B cell (primary cell): ENCODE measurements at regions not wholly inside any gene's neighbourhood (a gene's known extent, or its start where the extent isn't known, plus 50 kb on each side); places are given as distances from the start of the nearest gene placed in this dataset.

Source experiments
- ATAC-seq: fragments of 200-7000 bp; cut with Tn5 transposase; one replicate; pipeline ENCODE4 v1.10.0; 2021; ENCODE audit warnings: low read depth, mild to moderate bottlenecking, moderate number of reproducible peaks, moderate library complexity
- CTCF ChIA-PET: fragments of 350-600 bp; sonication (Branson Sonifier 250); formaldehyde crosslinking; loops from one replicate; lab custom pipeline; 2021; ENCODE audit warnings: antibody characterized with exemption, inconsistent platforms; lab: Charles Lee
- POLR2A ChIA-PET: fragments of 350-600 bp; sonication (Branson Sonifier 250); formaldehyde crosslinking; loops from one replicate; lab custom pipeline; 2021; ENCODE audit warnings: antibody characterized with exemption; lab: Charles Lee
- DNase-seq: peaks from one replicate; pipeline ENCODE4 v3.0.0; 2013
- H2AFZ ChIP-seq: 2 replicates; pipeline ENCODE4 v1.6.1; 2012; ENCODE audit warnings: mild to moderate bottlenecking, low read depth, low read length; ENCODE audit not compliant: insufficient read depth, poor library complexity, severe bottlenecking
- H3K27ac ChIP-seq, 2 donors: 1 replicate in 1 of 2; 2 replicates in 1 of 2; pipeline ENCODE4 v1.5.1; 2012 to 2013; ENCODE audit warnings: low read length in 2 of 2, mild to moderate bottlenecking in 2 of 2, moderate library complexity in 1 of 2
- H3K27me3 ChIP-seq, 4 experiments: fragments of 200-600 bp in 1 of 4; sonication (generic) in 1 of 4; replicated peaks in 1 of 4; 1 replicate in 2 of 4; 2 replicates in 2 of 4; pipeline versions ENCODE4 v1.6.1 to v1.7.0; 2013 to 2016; ENCODE audit warnings: low read length in 3 of 4, mild to moderate bottlenecking in 2 of 4, mixed read lengths in 1 of 4, moderate library complexity in 1 of 4; ENCODE audit not compliant: insufficient read depth in 4 of 4, control insufficient read depth in 3 of 4; ENCODE audit errors: control extremely low read depth in 1 of 4
- H3K36me3 ChIP-seq, 2 experiments: replicated peaks in 1 of 2; 1 replicate in 1 of 2; 2 replicates in 1 of 2; pipeline versions ENCODE4 v1.6.1 to v1.7.1; 2013; ENCODE audit warnings: low read length in 1 of 2; ENCODE audit not compliant: insufficient read depth in 2 of 2, control insufficient read depth in 1 of 2; ENCODE audit errors: control extremely low read depth in 1 of 2, extremely low read depth in 1 of 2
- H3K4me1 ChIP-seq, 2 donors: fragments of 200-600 bp in 1 of 2; sonication (generic) in 1 of 2; 1 replicate in 1 of 2; 2 replicates in 1 of 2; pipeline versions ENCODE4 v1.5.1 to v1.6.1; 2013 to 2017; ENCODE audit warnings: low read length in 2 of 2; ENCODE audit not compliant: control insufficient read depth in 2 of 2, insufficient read depth in 2 of 2
- H3K4me2 ChIP-seq: replicated peaks from 2 replicates; pipeline ENCODE3; 2012; ENCODE audit warnings: mild to moderate bottlenecking, low read depth, low read length; ENCODE audit not compliant: poor library complexity, severe bottlenecking
- H3K4me3 ChIP-seq, 5 experiments: fragments of 200-600 bp in 1 of 5; sonication (generic) in 1 of 5; 1 replicate in 3 of 5; 2 replicates in 2 of 5; pipeline versions ENCODE4 v1.5.1 to v1.7.0; 2011 to 2016; ENCODE audit warnings: low read length in 4 of 5, mild to moderate bottlenecking in 4 of 5, low read depth in 2 of 5, control low read depth in 1 of 5, moderate library complexity in 1 of 5; ENCODE audit not compliant: insufficient read depth in 1 of 5; ENCODE audit errors: control extremely low read depth in 1 of 5, extremely low read depth in 1 of 5
- H3K79me2 ChIP-seq: fragments of 200-600 bp; sonication (generic); one replicate; pipeline ENCODE4 v1.6.0; 2016; ENCODE audit warnings: low read length; ENCODE audit not compliant: control insufficient read depth, insufficient read depth
- H3K9ac ChIP-seq: fragments of 200-600 bp; sonication (generic); 2 replicates; pipeline ENCODE4 v1.6.1; 2017; ENCODE audit warnings: mild to moderate bottlenecking, low read length, moderate library complexity
- H3K9me3 ChIP-seq, 3 donors: one replicate each; pipeline versions ENCODE4 v1.6.1 to v1.7.1; 2013; ENCODE audit warnings: low read length in 2 of 3; ENCODE audit not compliant: control insufficient read depth in 2 of 3, insufficient read depth in 1 of 3; ENCODE audit errors: control extremely low read depth in 1 of 3
- H4K20me1 ChIP-seq: 2 replicates; pipeline ENCODE4 v1.6.0; 2012; ENCODE audit warnings: mild to moderate bottlenecking, low read length; ENCODE audit not compliant: insufficient read depth, control insufficient read depth, poor library complexity, severe bottlenecking
- H3K27ac Mint-ChIP-seq: one replicate; pipeline ENCODE4 v1.8.0; 2021; ENCODE audit warnings: mixed read lengths
- H3K27me3 Mint-ChIP-seq: one replicate; pipeline ENCODE4 v1.8.0; 2021; ENCODE audit warnings: mixed read lengths
- H3K4me1 Mint-ChIP-seq: one replicate; pipeline ENCODE4 v1.8.0; 2021; ENCODE audit warnings: mixed read lengths
- H3K4me3 Mint-ChIP-seq: one replicate; pipeline ENCODE4 v1.8.0; 2021; ENCODE audit warnings: mixed read lengths
- H3K9me3 Mint-ChIP-seq: one replicate; pipeline ENCODE4 v1.8.0; 2022; ENCODE audit warnings: mixed read lengths; ENCODE audit not compliant: insufficient read depth
- EZH2 ChIP-seq: IDR thresholded peaks from 2 replicates; pipeline ENCODE4 v1.6.1; 2012; ENCODE audit warnings: borderline replicate concordance, low read depth, mild to moderate bottlenecking, moderate library complexity, low read length; ENCODE audit not compliant: insufficient read depth, poor library complexity, severe bottlenecking
- WGBS: methylation state at CpG from one replicate; pipeline ENCODE4 v1.1.5; 2013; ENCODE audit warnings: missing lambda C conversion rate; ENCODE audit not compliant: insufficient coverage; 5-methylcytosine and 5-hydroxymethylcytosine counted together
- intact Hi-C: fragments of 100-400 bp; cut with micrococcal nuclease; formaldehyde crosslinking; loops from one replicate; pipeline ENCODE4 v1.10.0; 2022
- TF ChIP-seq, protein P1 (sequence below): fragments of 200-600 bp; IDR thresholded peaks from one replicate; pipeline ENCODE4 v1.8.0; 2022; ENCODE audit warnings: antibody characterized with exemption, mild to moderate bottlenecking

DNA sequence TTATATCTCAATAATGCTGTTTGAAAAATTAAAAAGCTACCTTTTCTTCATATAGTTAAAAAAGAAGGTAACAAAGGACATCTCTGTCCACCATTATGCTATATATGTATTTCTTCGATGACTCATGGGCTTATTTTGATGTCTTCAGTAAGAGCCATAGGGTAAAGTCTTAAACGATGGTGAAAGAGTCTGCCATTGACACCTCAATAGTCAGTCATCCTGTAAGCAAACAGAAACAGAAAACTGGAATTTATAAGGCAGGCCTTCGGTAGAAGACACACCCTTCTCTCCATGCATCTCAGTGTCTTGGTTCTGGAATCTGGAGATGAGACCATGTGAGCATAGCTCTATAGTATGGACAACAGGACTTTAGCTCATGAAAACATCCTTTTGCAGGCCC is 87.0 kb upstream of the ZNF462 start:
- Histone ChIP-seq H3K4me3 (no peak overlapping the region), H3K27ac (no peak overlapping the region), H3K9me3 (peaks cover 0 to 2% (median 0%) of the 10 kb centered on the region in 3 donors), H3K27me3 (no peaks in the 10 kb centered on the region), H3K4me2 (no peak overlapping the region), H3K9ac (no peak overlapping the region), H3K79me2 (no peaks in the 10 kb centered on the region), H3K36me3 (no peaks in the 10 kb centered on the region), H3K4me1 (no peaks in the 10 kb centered on the region), H2AFZ (no peak overlapping the region), H4K20me1 (no peaks in the 10 kb centered on the region)
- ATAC-seq (no peak), DNase-seq (no peak)
- TF ChIP-seq, protein P1, sequence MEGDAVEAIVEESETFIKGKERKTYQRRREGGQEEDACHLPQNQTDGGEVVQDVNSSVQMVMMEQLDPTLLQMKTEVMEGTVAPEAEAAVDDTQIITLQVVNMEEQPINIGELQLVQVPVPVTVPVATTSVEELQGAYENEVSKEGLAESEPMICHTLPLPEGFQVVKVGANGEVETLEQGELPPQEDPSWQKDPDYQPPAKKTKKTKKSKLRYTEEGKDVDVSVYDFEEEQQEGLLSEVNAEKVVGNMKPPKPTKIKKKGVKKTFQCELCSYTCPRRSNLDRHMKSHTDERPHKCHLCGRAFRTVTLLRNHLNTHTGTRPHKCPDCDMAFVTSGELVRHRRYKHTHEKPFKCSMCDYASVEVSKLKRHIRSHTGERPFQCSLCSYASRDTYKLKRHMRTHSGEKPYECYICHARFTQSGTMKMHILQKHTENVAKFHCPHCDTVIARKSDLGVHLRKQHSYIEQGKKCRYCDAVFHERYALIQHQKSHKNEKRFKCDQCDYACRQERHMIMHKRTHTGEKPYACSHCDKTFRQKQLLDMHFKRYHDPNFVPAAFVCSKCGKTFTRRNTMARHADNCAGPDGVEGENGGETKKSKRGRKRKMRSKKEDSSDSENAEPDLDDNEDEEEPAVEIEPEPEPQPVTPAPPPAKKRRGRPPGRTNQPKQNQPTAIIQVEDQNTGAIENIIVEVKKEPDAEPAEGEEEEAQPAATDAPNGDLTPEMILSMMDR: no peak
- no peak for TF ChIP-seq EZH2
- Mint-ChIP-seq H3K4me3 (no peak overlapping the region), H3K9me3 (no peaks in the 10 kb centered on the region), H3K27me3 (peaks cover 4% of the 10 kb centered on the region), H3K27ac (no peak overlapping the region), H3K4me1 (no peaks in the 10 kb centered on the region)
- ChIA-PET CTCF (no interaction called here), POLR2A (no interaction called here)
- WGBS: 100% methylated on average over 1 of the region's 3 CpGs
- intact Hi-C loops: no loop called here

GRCh38 chr9:106779796-106780195 is 83.2 kb upstream of the ZNF462 start:
- Histone ChIP-seq H3K4me2 (no peak overlapping the region), H3K9ac (no peak overlapping the region), H3K27ac (no peak overlapping the region), H3K27me3 (no peaks in the 10 kb centered on the region), H3K9me3 (peaks cover 0 to 2% (median 0%) of the 10 kb centered on the region in 3 donors), H2AFZ (no peak overlapping the region), H3K4me3 (no peak overlapping the region), H3K79me2 (no peaks in the 10 kb centered on the region), H3K36me3 (no peaks in the 10 kb centered on the region), H4K20me1 (no peaks in the 10 kb centered on the region), H3K4me1 (no peaks in the 10 kb centered on the region)
- POLR2A ChIA-PET: no interaction called here
- CTCF ChIA-PET: no interaction called here
- Mint-ChIP-seq H3K4me1 (no peaks in the 10 kb centered on the region), H3K27ac (no peak overlapping the region), H3K9me3 (no peaks in the 10 kb centered on the region), H3K4me3 (no peak overlapping the region), H3K27me3 (no peaks in the 10 kb centered on the region)
- intact Hi-C loops: no loop called here
- ATAC-seq (no peak), DNase-seq (no peak)
- TF ChIP-seq, protein P1: no peak
- no peak for TF ChIP-seq EZH2
